IMR-90 (cell line): ENCODE measurements at regions not wholly inside any gene's neighbourhood (a gene's known extent, or its start where the extent isn't known, plus 50 kb on each side); places are given as distances from the start of the nearest gene placed in this dataset.

Experiments
- ATAC-seq: fragments of 200-7000 bp; cut with Tn5 transposase; 2 replicates; pipeline ENCODE4 v1.9.1; 2020; ENCODE audit warnings: low read depth, mild to moderate bottlenecking, moderate library complexity
- BruUV-seq: library from RNA; stranded (reverse); fragments of 400-500 nt; replicated peaks from 2 replicates; lab custom pipeline; 2021; lab: Mats Ljungman, UMichigan
- CTCF ChIA-PET: fragments of 300-600 bp; formaldehyde crosslinking; extraction: SDS; loops from one replicate; lab custom pipeline; 2021; ENCODE audit warnings: antibody characterized with exemption; lab: Yijun Ruan, JAX
- POLR2A ChIA-PET: fragments of 300-600 bp; sonication (Branson Sonifier 250); formaldehyde crosslinking; loops from one replicate; lab custom pipeline; 2022; ENCODE audit warnings: antibody characterized with exemption; ENCODE audit not compliant: unreplicated experiment; lab: Charles Lee
- DNase-seq: peaks from one replicate; pipeline ENCODE4 v3.0.0; 2013
- H2AFZ ChIP-seq: replicated peaks from 2 replicates; pipeline ENCODE3; 2013; ENCODE audit warnings: low read length, mild to moderate bottlenecking; ENCODE audit not compliant: poor library complexity
- H2AK5ac ChIP-seq: 2 replicates; pipeline ENCODE4 v1.6.1; 2013; ENCODE audit warnings: low read depth, low read length, inconsistent platforms
- H2AK9ac ChIP-seq: replicated peaks from 2 replicates; pipeline ENCODE3; 2013; ENCODE audit warnings: mild to moderate bottlenecking, low read depth, low read length, moderate library complexity; ENCODE audit not compliant: poor library complexity
- H2BK120ac ChIP-seq: 2 replicates; pipeline ENCODE4 v1.6.1; 2013; ENCODE audit warnings: low read depth, low read length, inconsistent platforms
- H2BK15ac ChIP-seq: 3 replicates; pipeline ENCODE4 v1.6.1; 2013; ENCODE audit warnings: low read depth, low read length, inconsistent platforms
- H2BK20ac ChIP-seq: 2 replicates; pipeline ENCODE4 v1.6.1; 2013; ENCODE audit warnings: low read depth, mild to moderate bottlenecking, inconsistent platforms, low read length, moderate library complexity
- H2BK5ac ChIP-seq: 2 replicates; pipeline ENCODE4 v1.6.1; 2013; ENCODE audit warnings: mild to moderate bottlenecking, low read depth, low read length, inconsistent platforms; ENCODE audit not compliant: poor library complexity, severe bottlenecking
- H3K14ac ChIP-seq: replicated peaks from 2 replicates; pipeline ENCODE4 v1.6.1; 2013; ENCODE audit warnings: low read depth, low read length, inconsistent platforms
- H3K18ac ChIP-seq: 2 replicates; pipeline ENCODE4 v1.6.1; 2013; ENCODE audit warnings: low read depth, low read length, control low read depth
- H3K23ac ChIP-seq: 2 replicates; pipeline ENCODE4 v1.6.1; 2013; ENCODE audit warnings: low read depth, low read length, inconsistent platforms
- H3K27ac ChIP-seq: 2 replicates; pipeline ENCODE4 v1.5.1; 2013; ENCODE audit warnings: mild to moderate bottlenecking, control low read depth, low read length; ENCODE audit not compliant: insufficient read depth
- H3K27me3 ChIP-seq: 2 replicates; pipeline ENCODE4 v1.6.1; 2013; ENCODE audit warnings: low read length; ENCODE audit not compliant: control insufficient read depth, insufficient read depth
- H3K36me3 ChIP-seq: 2 replicates; pipeline ENCODE4 v1.6.1; 2013; ENCODE audit warnings: low read length, mixed read lengths; ENCODE audit not compliant: control insufficient read depth, insufficient read depth
- H3K4ac ChIP-seq: 2 replicates; pipeline ENCODE4 v1.6.1; 2013; ENCODE audit warnings: low read depth, low read length, inconsistent platforms
- H3K4me1 ChIP-seq: 2 replicates; pipeline ENCODE4 v1.6.1; 2013; ENCODE audit warnings: low read length, mixed read lengths; ENCODE audit not compliant: control insufficient read depth, insufficient read depth
- H3K4me2 ChIP-seq: 2 replicates; pipeline ENCODE4 v1.6.1; 2013; ENCODE audit warnings: low read depth, mild to moderate bottlenecking, control low read depth, low read length, moderate library complexity
- H3K4me3 ChIP-seq: 2 replicates; pipeline ENCODE4 v1.5.1; 2013; ENCODE audit warnings: low read depth, mild to moderate bottlenecking, control low read depth, low read length, moderate library complexity; ENCODE audit not compliant: insufficient read depth
- H3K56ac ChIP-seq: 2 replicates; pipeline ENCODE4 v1.6.1; 2013; ENCODE audit warnings: low read length, inconsistent platforms; ENCODE audit not compliant: insufficient read depth; ENCODE audit errors: extremely low read depth
- H3K79me1 ChIP-seq, 2 experiments: 2 replicates each; pipeline ENCODE4 v1.6.1; 2013; ENCODE audit warnings: low read length in 2 of 2, inconsistent platforms in 1 of 2, low read depth in 1 of 2
- H3K9ac ChIP-seq: 2 replicates; pipeline ENCODE4 v1.6.1; 2013; ENCODE audit warnings: low read depth, low read length, control low read depth
- H3K9me1 ChIP-seq: 2 replicates; pipeline ENCODE4 v1.6.1; 2013; ENCODE audit warnings: low read length, inconsistent platforms; ENCODE audit not compliant: insufficient read depth
- H3K9me3 ChIP-seq: 2 replicates; pipeline ENCODE4 v1.6.1; 2013; ENCODE audit warnings: low read length; ENCODE audit not compliant: control insufficient read depth, insufficient read depth
- H4K20me1 ChIP-seq: 2 replicates; pipeline ENCODE4 v1.6.1; 2013; ENCODE audit warnings: low read length, inconsistent platforms; ENCODE audit not compliant: insufficient read depth
- H4K5ac ChIP-seq: 2 replicates; pipeline ENCODE4 v1.6.1; 2013; ENCODE audit warnings: mild to moderate bottlenecking, low read depth, low read length, control low read depth
- H4K8ac ChIP-seq, 2 experiments: 2 replicates each; pipeline ENCODE4 v1.6.1; 2013; ENCODE audit warnings: low read depth in 2 of 2, low read length in 2 of 2, control low read depth in 1 of 2, inconsistent platforms in 1 of 2
- H4K91ac ChIP-seq: 2 replicates; pipeline ENCODE4 v1.6.1; 2013; ENCODE audit warnings: low read depth, low read length, inconsistent platforms; ENCODE audit not compliant: insufficient read depth
- BHLHE40 ChIP-seq: fragments of 150-350 bp; IDR thresholded peaks from 2 replicates; pipeline ENCODE4 v1.6.1; 2016; ENCODE audit warnings: mild to moderate bottlenecking, low read depth, low read length
- CEBPB ChIP-seq: IDR thresholded peaks from 2 replicates; pipeline ENCODE4 v1.6.1; 2012; ENCODE audit warnings: low read depth, low read length, improper control_type of control experiment
- CTCF ChIP-seq: conservative IDR thresholded peaks from 2 replicates; pipeline ENCODE4 v1.5.1; 2012; ENCODE audit warnings: mild to moderate bottlenecking, low read depth, low read length, improper control_type of control experiment
- ELK1 ChIP-seq: fragments of 150-350 bp; IDR thresholded peaks from 2 replicates; pipeline ENCODE4 v1.6.1; 2016; ENCODE audit warnings: low read depth, mild to moderate bottlenecking, low read length, moderate library complexity, borderline replicate concordance
- FOS ChIP-seq: fragments of 150-350 bp; IDR thresholded peaks from 2 replicates; pipeline ENCODE4 v1.6.1; 2016; ENCODE audit warnings: low read depth, low read length
- MAZ ChIP-seq: IDR thresholded peaks from 2 replicates; pipeline ENCODE4 v1.6.1; 2012; ENCODE audit warnings: low read depth, mild to moderate bottlenecking, low read length, improper control_type of control experiment, moderate library complexity, borderline replicate concordance
- MXI1 ChIP-seq: IDR thresholded peaks from 2 replicates; pipeline ENCODE4 v1.6.1; 2012; ENCODE audit warnings: low read depth, mild to moderate bottlenecking, low read length, moderate library complexity, borderline replicate concordance
- NFE2L2 ChIP-seq: fragments of 150-350 bp; IDR thresholded peaks from 2 replicates; pipeline ENCODE4 v1.6.1; 2016; ENCODE audit warnings: low read depth, mild to moderate bottlenecking, low read length
- POLR2A ChIP-seq: IDR thresholded peaks from 2 replicates; pipeline ENCODE4 v1.6.1; 2012; ENCODE audit warnings: mild to moderate bottlenecking, low read depth, low read length
- RAD21 ChIP-seq: IDR thresholded peaks from 2 replicates; pipeline ENCODE4 v1.6.1; 2012; ENCODE audit warnings: low read length, improper control_type of control experiment
- RCOR1 ChIP-seq: IDR thresholded peaks from 2 replicates; pipeline ENCODE4 v1.6.1; 2012; ENCODE audit warnings: mild to moderate bottlenecking, low read length, improper control_type of control experiment; ENCODE audit not compliant: insufficient replicate concordance
- RFX5 ChIP-seq: IDR thresholded peaks from 2 replicates; pipeline ENCODE4 v1.8.0; 2012; ENCODE audit warnings: low read depth, mild to moderate bottlenecking, low read length, moderate library complexity
- SMC3 ChIP-seq: fragments of 150-350 bp; IDR thresholded peaks from 2 replicates; pipeline ENCODE4 v1.6.1; 2016; ENCODE audit warnings: low read depth, mild to moderate bottlenecking, antibody characterized with exemption, low read length, moderate library complexity
- USF2 ChIP-seq: fragments of 150-350 bp; IDR thresholded peaks from 2 replicates; pipeline ENCODE4 v1.6.1; 2017; ENCODE audit warnings: mild to moderate bottlenecking, antibody characterized with exemption, low read length, low read depth
- WGBS, 2 experiments: methylation state at CpG; one replicate each; pipeline versions ENCODE4 v1.1.5 to v1.1.7; 2013; ENCODE audit warnings: missing lambda C conversion rate in 2 of 2; ENCODE audit not compliant: insufficient read length in 1 of 2; ENCODE audit errors: extremely low coverage in 2 of 2; 5-methylcytosine and 5-hydroxymethylcytosine counted together
- dilution Hi-C: fragments of 300-500 bp; cut with HindIII; formaldehyde crosslinking; loops from one replicate; pipeline ENCODE4 v1.14.3; 2018; ENCODE audit warnings: low sequenced_read_pairs; ENCODE audit not compliant: unreplicated experiment
- in situ Hi-C: fragments of 300-500 bp; cut with MboI; formaldehyde crosslinking; loops from 3 replicates; pipeline ENCODE4 v1.14.3; 2019; ENCODE audit warnings: low sequenced_read_pairs, inconsistent platforms, mixed read lengths
- intact Hi-C: fragments of 100-400 bp; cut with micrococcal nuclease; formaldehyde crosslinking; loops from 2 replicates; pipeline ENCODE4 v1.10.0; 2022

GRCh38 chr15:62853114-62853840 is 189.3 kb upstream of the TPM1 start:
- H3K23ac ChIP-seq = no peak overlapping the region
- ChIA-PET POLR2A (no interaction called here), CTCF (interaction anchor here (0.6 kb wide), 1 partner anchor 227 kb away, joined by 3 read pairs; no protein-coding TSS in a partner anchor)
- no peak overlapping the region for H3K56ac ChIP-seq
- H2BK120ac ChIP-seq = peak overlapping the region; percentile 33
- H2AK9ac ChIP-seq = no peak overlapping the region
- peak overlapping the region; percentile 30; the same call in 1 of the 2 replicates for H2AK5ac ChIP-seq
- H2AFZ ChIP-seq = no peak overlapping the region
- 92% methylated on average over 2 of the region's 5 CpGs; no CpG with 5 or more reads in 1 of the 2 experiments for WGBS, 2 experiments
- peak overlapping the region in 1 of 2 experiments; percentile 57; a peak in 1 of 4 replicates for H4K8ac ChIP-seq
- H3K4ac ChIP-seq = peak overlapping the region; percentile 24; the same call in 1 of the 2 replicates
- H3K9me1 ChIP-seq = peaks cover 24% of the 10 kb centered on the region
- no peak overlapping the region for H4K5ac ChIP-seq
- H3K27me3 ChIP-seq = no peaks in the 10 kb centered on the region; the same call in 1 of the 2 replicates
- no peaks in the 10 kb centered on the region for H3K36me3 ChIP-seq
- H4K91ac ChIP-seq = 0 out of 2 replicates have a peak overlapping the region, but pooled peaks have one; percentile 45
- no peaks in the 10 kb centered on the region for H4K20me1 ChIP-seq
- H3K4me1 ChIP-seq = peaks cover 23% of the 10 kb centered on the region
- no peak overlapping the region for H3K4me2 ChIP-seq
- peak overlapping the region; percentile 31; the same call in 1 of the 2 replicates for H2BK20ac ChIP-seq
- no peak for ATAC-seq
- peak overlapping the region; percentile 1; the same call in 1 of the 2 replicates for H3K18ac ChIP-seq
- no peak overlapping the region; the same call in 1 of the 2 replicates for H3K14ac ChIP-seq
- intact Hi-C loops = loop anchor here (5.0 kb wide), 1 partner anchor 239 kb away; no protein-coding TSS in a partner anchor
- no peak overlapping the region for H3K9ac ChIP-seq
- dilution Hi-C loops = no loop called here
- no TSS peak for BruUV-seq
- in situ Hi-C loops = no loop called here
- H2BK5ac ChIP-seq = no peak overlapping the region
- H3K79me1 ChIP-seq = peaks cover 0 to 7% of the 10 kb centered on the region in 2 experiments; a peak in 1 of 4 replicates
- H3K27ac ChIP-seq = no peak overlapping the region
- peak overlapping the region; percentile 54; the same call in 1 of the 3 replicates for H2BK15ac ChIP-seq
- no peak overlapping the region for H3K4me3 ChIP-seq
- no peaks in the 10 kb centered on the region for H3K9me3 ChIP-seq
- DNase-seq = no peak
- no peak for TF ChIP-seq BHLHE40
- TF ChIP-seq MAZ = no peak
- no peak for TF ChIP-seq POLR2A
- no peak for TF ChIP-seq NFE2L2
- TF ChIP-seq FOS = no peak
- TF ChIP-seq USF2 = no peak
- TF ChIP-seq SMC3 = no peak
- no peak for TF ChIP-seq RFX5
- TF ChIP-seq RCOR1 = no peak
- TF ChIP-seq MXI1 = no peak
- TF ChIP-seq ELK1 = no peak
- no peak for TF ChIP-seq RAD21
- no peak for TF ChIP-seq CTCF
- TF ChIP-seq CEBPB = no peak
